Urothelium cell line (cell line): ENCODE measurements at regions not wholly inside any gene's neighbourhood (a gene's known extent, or its start where the extent isn't known, plus 50 kb on each side); places are given as distances from the start of the nearest gene placed in this dataset.
A peak's percentile ranks its signal among the peaks of the same experiment; 100 is the strongest.

Source experiments
- DNase-seq: peaks from one replicate; pipeline ENCODE4 v3.0.0; 2011; ENCODE audit warnings: low spot score, mixed read lengths
- FAIRE-seq: peaks from 2 replicates; lab custom pipeline; 2011; peaks lifted over from hg19 to GRCh38; lab: Jason Lieb, UNC

GRCh38 chr4:17072483-17072882, 174.0 kb upstream of the LDB2 start:
- no peak for DNase-seq
- no peak for FAIRE-seq

GRCh38 chr4:17068891-17069290, 170.4 kb upstream of the LDB2 start:
- FAIRE-seq (no peak), DNase-seq (no peak)

- no peak for DNase-seq
- FAIRE-seq: no peak
Observed at GRCh38 chr4:17068392-17068791, 169.9 kb upstream of the LDB2 start.

DNA sequence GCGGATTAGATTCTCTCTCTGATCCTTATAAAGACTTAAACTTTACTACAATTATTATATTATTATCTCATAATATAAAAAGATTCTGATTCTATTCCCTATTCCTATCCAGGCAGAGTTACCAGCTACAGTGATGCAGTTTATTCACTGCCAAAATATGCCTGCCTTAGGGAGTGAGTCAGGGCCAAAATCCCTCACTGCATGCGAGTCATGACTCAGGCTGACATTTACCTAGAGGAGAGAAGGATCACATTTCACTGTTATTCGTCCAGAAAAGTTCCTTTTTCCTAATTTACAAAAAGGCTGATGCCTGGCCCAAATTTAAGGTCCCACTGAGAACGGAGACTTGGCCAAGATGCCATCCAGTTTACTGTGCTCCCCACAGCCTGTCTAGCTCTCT, 168.5 kb upstream of the LDB2 start:
- no peak for FAIRE-seq
- peak; percentile 68 for DNase-seq

- FAIRE-seq (no peak), DNase-seq (no peak)
Observed at GRCh38 chr4:17066236-17066635, 167.8 kb upstream of the LDB2 start.

GRCh38 chr4:17065821-17066220, 167.4 kb upstream of the LDB2 start:
- DNase-seq (no peak), FAIRE-seq (no peak)

DNA sequence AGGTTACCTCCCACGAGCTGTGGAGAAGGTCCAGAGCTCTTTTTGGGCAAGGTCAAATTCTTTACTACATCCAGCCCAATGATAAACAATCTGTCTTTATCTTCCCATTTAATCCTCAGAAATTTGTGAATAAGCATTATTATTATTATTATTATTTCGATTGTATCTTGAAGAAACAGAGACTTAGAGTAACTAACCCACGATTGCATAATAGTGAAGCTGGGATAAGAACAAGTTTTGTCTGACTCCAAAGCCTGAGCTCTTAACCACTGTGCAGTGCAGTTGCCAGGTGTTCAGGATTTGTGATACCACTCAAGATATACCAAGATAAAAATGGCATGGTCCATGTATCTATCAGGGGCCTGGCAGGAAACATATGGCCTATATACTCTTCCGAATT, 166.5 kb upstream of the LDB2 start:
- DNase-seq: no peak
- no peak for FAIRE-seq

DNA sequence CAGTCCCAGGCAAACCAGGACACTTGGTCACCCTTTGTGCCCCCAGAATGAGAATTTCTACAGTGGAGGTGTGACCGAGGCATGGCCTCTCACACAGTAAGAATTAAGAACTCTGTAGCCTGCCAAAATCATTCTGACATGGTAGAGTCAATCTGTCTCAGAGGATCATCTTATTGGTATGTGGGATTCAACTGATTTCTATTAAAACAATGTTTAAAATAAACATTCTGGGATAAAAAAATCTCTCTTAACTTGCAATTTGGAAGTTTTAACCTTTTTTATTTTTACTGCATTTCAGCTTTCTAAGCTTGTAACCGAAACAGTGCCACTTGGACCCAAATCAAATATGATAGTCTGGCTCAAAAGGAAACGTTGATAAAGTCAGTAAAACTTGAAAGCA, 165.4 kb upstream of the LDB2 start:
- FAIRE-seq (no peak), DNase-seq (no peak)

- FAIRE-seq (no peak), DNase-seq (no peak)
Observed at GRCh38 chr4:17060230-17060629, 161.8 kb upstream of the LDB2 start.

- DNase-seq: no peak
Observed at GRCh38 chr4:17058916-17059741, 160.7 kb upstream of the LDB2 start.

DNA sequence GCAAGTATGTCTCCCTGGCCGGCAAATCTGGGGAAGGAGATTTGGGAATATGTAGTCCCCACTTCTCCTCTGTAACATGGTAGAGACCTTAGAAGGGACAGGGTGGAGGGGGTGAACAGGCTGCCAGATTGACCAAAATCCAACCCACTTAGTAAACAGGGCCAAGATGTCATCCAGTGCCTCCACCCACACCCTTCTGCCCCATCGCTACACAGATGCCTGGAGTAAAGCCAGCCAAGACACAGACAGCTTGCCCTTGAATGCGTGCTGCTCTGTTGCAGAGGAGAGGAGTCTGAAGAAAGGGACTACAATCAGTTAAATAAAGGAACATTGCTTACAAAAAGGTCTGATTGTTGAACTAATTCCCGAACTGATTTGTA, 160.1 kb upstream of the LDB2 start:
- FAIRE-seq (no peak), DNase-seq (no peak)

More at GRCh38 chr4:17058916-17059741, 160.7 kb upstream of the LDB2 start:
- no peak for FAIRE-seq

- FAIRE-seq: no peak
- no peak for DNase-seq
Observed at GRCh38 chr4:17057035-17057434, 158.6 kb upstream of the LDB2 start.

DNA sequence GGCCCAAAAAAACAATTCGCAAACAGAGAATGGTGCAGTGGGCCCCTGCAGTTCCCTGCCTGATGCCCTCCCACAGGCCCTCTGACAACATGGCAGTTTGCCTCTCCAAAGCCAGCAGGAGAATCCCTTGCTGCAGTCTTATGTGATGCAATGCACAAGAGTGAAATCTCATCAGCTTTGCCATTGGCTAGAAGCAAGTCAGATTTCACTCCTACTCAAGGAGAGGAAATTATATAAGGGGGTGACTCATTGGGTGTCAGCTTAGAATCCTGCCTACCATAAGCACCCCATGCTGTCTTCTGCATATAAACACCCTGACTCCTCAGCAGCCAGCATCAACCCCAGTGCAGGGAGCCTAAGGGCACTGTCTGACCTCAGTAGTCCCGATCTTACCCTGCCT, 157.3 kb upstream of the LDB2 start:
- no peak for FAIRE-seq

GRCh38 chr4:17045866-17046265, 147.4 kb upstream of the LDB2 start:
- no peak for DNase-seq
- no peak for FAIRE-seq

More for the DNA sequence above, 157.3 kb upstream of the LDB2 start:
- DNase-seq: no peak

GRCh38 chr4:17038510-17039176, 140.2 kb upstream of the LDB2 start:
- DNase-seq (no peak), FAIRE-seq (no peak)

DNA sequence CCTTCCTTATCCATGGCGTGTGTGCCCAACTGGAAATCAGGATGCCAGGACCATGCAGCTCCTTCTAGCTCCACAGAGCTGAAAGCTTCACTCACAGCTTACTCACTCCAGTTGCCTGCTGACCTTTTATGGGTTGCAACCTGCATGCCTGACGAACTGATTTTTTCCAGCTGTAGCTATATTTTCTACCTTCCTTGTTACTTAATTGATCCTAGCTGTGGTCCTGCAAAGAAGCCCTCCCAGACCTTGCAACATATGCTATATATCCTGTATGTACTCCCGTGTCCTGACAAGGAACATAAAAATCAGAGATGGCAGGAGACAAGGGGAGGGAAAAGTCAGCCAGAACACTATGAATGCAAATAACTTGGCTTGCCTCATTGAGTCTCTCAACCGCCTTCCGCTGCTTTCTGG, 135.3 kb upstream of the LDB2 start:
- DNase-seq (no peak), FAIRE-seq (no peak)

- FAIRE-seq: no peak
- DNase-seq: no peak
Observed at GRCh38 chr4:17033025-17033767, 134.8 kb upstream of the LDB2 start.

DNA sequence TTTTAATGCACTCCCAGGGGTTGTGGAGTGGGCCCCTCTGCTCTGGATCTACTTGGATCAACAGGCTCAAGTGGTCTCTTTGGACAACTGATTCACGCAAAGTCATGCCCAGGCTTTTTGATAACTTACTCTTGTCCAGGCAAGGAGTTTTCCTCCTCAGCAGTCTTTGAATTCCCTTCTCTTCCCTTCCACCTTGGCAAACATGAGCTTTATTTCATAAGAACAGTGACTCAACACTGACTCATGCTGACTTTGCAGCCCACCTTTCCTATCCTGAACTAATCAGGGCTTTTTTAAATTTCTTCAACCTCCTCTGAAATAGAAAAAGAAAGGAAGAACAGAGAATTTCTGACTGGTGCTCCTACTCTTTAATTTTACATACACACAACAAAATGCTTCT, 132.1 kb upstream of the LDB2 start:
- DNase-seq (peak; percentile 45), FAIRE-seq (no peak)

DNA sequence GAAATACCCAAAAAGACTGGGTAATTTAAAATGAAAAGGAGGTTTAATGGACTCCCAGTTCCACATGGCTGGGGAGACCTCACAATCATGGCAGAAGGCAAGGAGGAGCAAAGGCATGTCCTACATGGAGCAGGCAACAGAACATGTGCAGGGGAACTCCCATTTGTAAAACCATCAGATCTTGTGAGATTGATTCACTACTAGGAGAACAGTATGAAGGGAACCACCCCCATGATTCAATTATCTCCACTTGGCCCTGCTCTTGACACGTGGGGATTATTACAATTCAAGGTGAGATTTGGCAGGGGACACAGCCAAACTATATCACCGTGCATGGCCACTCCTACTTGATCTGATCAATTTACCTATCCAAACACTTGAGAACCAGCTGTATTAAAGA, 131.5 kb upstream of the LDB2 start:
- DNase-seq: no peak

DNA sequence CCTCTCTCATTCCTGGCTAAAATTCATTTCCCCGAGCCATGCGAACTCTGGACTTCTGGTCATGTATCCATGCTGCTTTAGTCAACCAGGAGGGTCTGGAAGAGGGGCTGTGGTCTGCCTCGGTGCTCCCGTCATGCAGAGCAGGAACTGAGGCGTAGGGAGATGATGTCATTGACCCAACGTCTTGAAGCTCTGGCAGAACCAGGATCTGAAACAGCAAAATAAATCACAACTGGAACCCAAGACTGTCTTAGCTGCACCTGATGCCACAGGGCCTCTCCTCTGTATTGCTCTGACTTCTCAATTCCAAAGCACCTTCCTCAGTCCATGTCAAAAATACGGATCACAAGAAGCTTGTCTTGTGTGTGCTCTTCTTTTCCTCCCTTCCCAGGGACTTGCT, 131.0 kb upstream of the LDB2 start:
- DNase-seq (no peak), FAIRE-seq (no peak)

More for the DNA sequence above, 131.5 kb upstream of the LDB2 start:
- FAIRE-seq: no peak

DNA sequence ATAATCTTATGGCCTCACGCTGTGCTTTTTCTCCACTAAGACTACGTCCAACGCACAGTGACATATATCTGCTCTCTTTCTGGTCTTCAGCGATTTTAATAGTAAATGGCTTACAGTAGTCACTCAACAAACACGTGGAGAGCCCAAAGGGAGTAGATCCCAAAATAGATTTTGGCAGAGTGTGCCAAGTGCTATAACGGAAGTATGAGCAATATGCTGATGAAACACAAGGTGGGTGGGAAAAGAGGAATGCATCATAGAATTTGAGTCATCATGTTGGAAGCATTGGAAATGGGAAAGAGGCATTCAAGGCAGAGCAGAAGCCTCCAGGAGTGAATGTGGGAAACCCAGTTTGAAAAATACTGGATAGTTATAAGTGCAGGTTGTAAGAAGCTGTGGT, 129.1 kb upstream of the LDB2 start:
- FAIRE-seq: no peak
- peak; percentile 64 for DNase-seq

DNA sequence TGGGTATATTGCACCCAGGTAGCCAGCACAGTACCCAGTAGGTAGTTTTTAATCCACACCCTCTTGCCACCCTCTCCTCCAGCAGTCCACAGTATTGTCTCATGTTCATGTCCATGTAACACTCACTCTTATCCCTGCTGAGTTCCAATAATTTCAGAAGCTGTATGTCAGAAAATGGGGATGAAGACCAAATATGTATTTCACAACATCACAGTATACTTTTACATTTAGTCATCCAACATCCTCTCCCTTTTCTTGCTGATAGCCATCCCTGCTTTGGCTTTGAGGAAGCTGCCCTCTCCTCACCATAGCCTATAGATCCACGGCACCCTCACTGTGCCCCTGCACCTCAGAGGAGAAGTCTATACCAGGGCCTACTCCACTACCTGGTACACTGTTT, 126.0 kb upstream of the LDB2 start:
- FAIRE-seq (no peak), DNase-seq (no peak)
